ENCODE measurements at regions not wholly inside any gene's neighbourhood (a gene's known extent, or its start where the extent isn't known, plus 50 kb on each side); places are given as distances from the start of the nearest gene placed in this dataset.

GRCh38 chr10:54900584-54900983 lies 99.6 kb upstream of the PCDH15 start:
- H3K27me3 ChIP-seq (ENCODE audit: low read depth, low read length): no peaks in the 10 kb centered on the region

GRCh38 chr10:54880996-54881395 lies 80.0 kb upstream of the PCDH15 start:
- Histone ChIP-seq H3K4me3 (ENCODE audit: low read depth in 1 of 2, low read length in 2 of 2) (no peak overlapping the region), H3K36me3 (ENCODE audit: control insufficient read depth in 1 of 2, insufficient read depth in 2 of 2, low read length in 2 of 2) (no peaks in the 10 kb centered on the region), H3K9me3 (ENCODE audit: control insufficient read depth in 1 of 2, low read length in 2 of 2) (no peaks in the 10 kb centered on the region), H3K27me3 (ENCODE audit: low read depth, low read length) (no peaks in the 10 kb centered on the region), H3K27ac (ENCODE audit: low read length) (no peak overlapping the region), H3K4me1 (ENCODE audit: control insufficient read depth in 1 of 2, insufficient read depth in 2 of 2, low read length in 2 of 2) (no peaks in the 10 kb centered on the region)

More at GRCh38 chr10:54900584-54900983, 99.6 kb upstream of the PCDH15 start:
- Histone ChIP-seq H3K9me3 (ENCODE audit: control insufficient read depth in 1 of 2, low read length in 2 of 2) (no peaks in the 10 kb centered on the region), H3K36me3 (ENCODE audit: control insufficient read depth in 1 of 2, insufficient read depth in 2 of 2, low read length in 2 of 2) (no peaks in the 10 kb centered on the region), H3K4me3 (ENCODE audit: low read depth in 1 of 2, low read length in 2 of 2) (no peak overlapping the region), H3K27ac (ENCODE audit: low read length) (no peak overlapping the region), H3K4me1 (ENCODE audit: control insufficient read depth in 1 of 2, insufficient read depth in 2 of 2, low read length in 2 of 2) (no peaks in the 10 kb centered on the region)

GRCh38 chr10:54869022-54869421 lies 68.0 kb upstream of the PCDH15 start:
- Histone ChIP-seq H3K36me3 (ENCODE audit: control insufficient read depth in 1 of 2, insufficient read depth in 2 of 2, low read length in 2 of 2) (no peaks in the 10 kb centered on the region), H3K4me3 (ENCODE audit: low read depth in 1 of 2, low read length in 2 of 2) (no peak overlapping the region), H3K27ac (ENCODE audit: low read length) (no peak overlapping the region), H3K9me3 (ENCODE audit: control insufficient read depth in 1 of 2, low read length in 2 of 2) (no peaks in the 10 kb centered on the region), H3K27me3 (ENCODE audit: low read depth, low read length) (no peaks in the 10 kb centered on the region), H3K4me1 (ENCODE audit: control insufficient read depth in 1 of 2, insufficient read depth in 2 of 2, low read length in 2 of 2) (no peaks in the 10 kb centered on the region)

- Histone ChIP-seq H3K9me3 (ENCODE audit: control insufficient read depth in 1 of 2, low read length in 2 of 2) (no peaks in the 10 kb centered on the region), H3K27me3 (ENCODE audit: low read depth, low read length) (no peaks in the 10 kb centered on the region), H3K27ac (ENCODE audit: low read length) (no peak overlapping the region), H3K4me3 (ENCODE audit: low read depth in 1 of 2, low read length in 2 of 2) (no peak overlapping the region), H3K36me3 (ENCODE audit: control insufficient read depth in 1 of 2, insufficient read depth in 2 of 2, low read length in 2 of 2) (no peaks in the 10 kb centered on the region), H3K4me1 (ENCODE audit: control insufficient read depth in 1 of 2, insufficient read depth in 2 of 2, low read length in 2 of 2) (no peaks in the 10 kb centered on the region)
These were observed 65.6 kb upstream of the PCDH15 start for GRCh38 chr10:54866666-54867065.

GRCh38 chr10:54854843-54855242 lies 53.8 kb upstream of the PCDH15 start:
- Histone ChIP-seq H3K27ac (ENCODE audit: low read length) (no peak overlapping the region), H3K4me3 (ENCODE audit: low read depth in 1 of 2, low read length in 2 of 2) (no peak overlapping the region), H3K27me3 (ENCODE audit: low read depth, low read length) (no peaks in the 10 kb centered on the region), H3K4me1 (ENCODE audit: control insufficient read depth in 1 of 2, insufficient read depth in 2 of 2, low read length in 2 of 2) (no peaks in the 10 kb centered on the region), H3K9me3 (ENCODE audit: control insufficient read depth in 1 of 2, low read length in 2 of 2) (no peaks in the 10 kb centered on the region), H3K36me3 (ENCODE audit: control insufficient read depth in 1 of 2, insufficient read depth in 2 of 2, low read length in 2 of 2) (no peaks in the 10 kb centered on the region)

GRCh38 chr10:54854389-54854788 lies 53.4 kb upstream of the PCDH15 start:
- Histone ChIP-seq H3K27me3 (ENCODE audit: low read depth, low read length) (no peaks in the 10 kb centered on the region), H3K9me3 (ENCODE audit: control insufficient read depth in 1 of 2, low read length in 2 of 2) (no peaks in the 10 kb centered on the region), H3K4me1 (ENCODE audit: control insufficient read depth in 1 of 2, insufficient read depth in 2 of 2, low read length in 2 of 2) (no peaks in the 10 kb centered on the region), H3K27ac (ENCODE audit: low read length) (no peak overlapping the region), H3K36me3 (ENCODE audit: control insufficient read depth in 1 of 2, insufficient read depth in 2 of 2, low read length in 2 of 2) (no peaks in the 10 kb centered on the region), H3K4me3 (ENCODE audit: low read depth in 1 of 2, low read length in 2 of 2) (no peak overlapping the region)

GRCh38 chr10:54853883-54854282 lies 52.9 kb upstream of the PCDH15 start:
- Histone ChIP-seq H3K36me3 (ENCODE audit: control insufficient read depth in 1 of 2, insufficient read depth in 2 of 2, low read length in 2 of 2) (no peaks in the 10 kb centered on the region), H3K4me1 (ENCODE audit: control insufficient read depth in 1 of 2, insufficient read depth in 2 of 2, low read length in 2 of 2) (no peaks in the 10 kb centered on the region), H3K4me3 (ENCODE audit: low read depth in 1 of 2, low read length in 2 of 2) (no peak overlapping the region), H3K27ac (ENCODE audit: low read length) (no peak overlapping the region), H3K9me3 (ENCODE audit: control insufficient read depth in 1 of 2, low read length in 2 of 2) (no peaks in the 10 kb centered on the region), H3K27me3 (ENCODE audit: low read depth, low read length) (no peaks in the 10 kb centered on the region)

All from muscle layer of duodenum (tissue), 2 donors.